ENCODE measurements at regions not wholly inside any gene's neighbourhood (a gene's known extent, or its start where the extent isn't known, plus 50 kb on each side); places are given as distances from the start of the nearest gene placed in this dataset.

- TF ChIP-seq POLR2A (IDR thresholded peaks at IDR 0.05): no peak
- no peak for TF ChIP-seq CTCF (IDR thresholded peaks at IDR 0.05 in 8 of 11, conservative IDR thresholded peaks at IDR 0.05 in 3 of 11)
Observed at GRCh38 chr18:22102953-22103646, 66.3 kb upstream of the GATA6 start.
